ENCODE measurements at regions not wholly inside any gene's neighbourhood (a gene's known extent, or its start where the extent isn't known, plus 50 kb on each side); places are given as distances from the start of the nearest gene placed in this dataset.

- Histone ChIP-seq H3K27ac (ENCODE audit: low read length) (no peak overlapping the region), H3K36me3 (ENCODE audit: insufficient read depth, low read length) (no peaks in the 10 kb centered on the region), H3K27me3 (ENCODE audit: low read length) (no peaks in the 10 kb centered on the region), H3K4me1 (ENCODE audit: low read length) (no peaks in the 10 kb centered on the region), H2AFZ (ENCODE audit: low read length) (no peak overlapping the region), H3K9me3 (ENCODE audit: low read length) (no peaks in the 10 kb centered on the region), H4K20me1 (ENCODE audit: insufficient read depth, low read depth, low read length) (no peaks in the 10 kb centered on the region), H3K79me2 (ENCODE audit: low read length) (no peaks in the 10 kb centered on the region), H3K9me2 (replicated peaks; ENCODE audit: insufficient read depth, low read length) (no peaks in the 10 kb centered on the region), H3K4me3 (ENCODE audit: low read length) (no peak overlapping the region), H3K9ac (ENCODE audit: low read length) (no peak overlapping the region), H3K4me2 (ENCODE audit: low read depth, low read length, poor library complexity, severe bottlenecking) (no peak overlapping the region)
- no peak for DNase-seq
Observed at GRCh38 chrX:9318766-9319165, 146.1 kb upstream of the TBL1X start.

GRCh38 chrX:9320940-9321339, 143.9 kb upstream of the TBL1X start:
- DNase-seq = no peak
- no peaks in the 10 kb centered on the region for H3K4me1 ChIP-seq (ENCODE audit: low read length)
- H3K27ac ChIP-seq (ENCODE audit: low read length) = no peak overlapping the region
- H3K4me2 ChIP-seq (ENCODE audit: low read depth, low read length, poor library complexity, severe bottlenecking) = no peak overlapping the region
- no peaks in the 10 kb centered on the region for H4K20me1 ChIP-seq (ENCODE audit: insufficient read depth, low read depth, low read length)
- no peaks in the 10 kb centered on the region for H3K27me3 ChIP-seq (ENCODE audit: low read length)
- H3K4me3 ChIP-seq (ENCODE audit: low read length) = no peak overlapping the region
- H2AFZ ChIP-seq (ENCODE audit: low read length) = no peak overlapping the region
- H3K9me2 ChIP-seq (replicated peaks; ENCODE audit: insufficient read depth, low read length) = no peaks in the 10 kb centered on the region
- no peaks in the 10 kb centered on the region for H3K79me2 ChIP-seq (ENCODE audit: low read length)
- H3K36me3 ChIP-seq (ENCODE audit: insufficient read depth, low read length) = no peaks in the 10 kb centered on the region
- no peaks in the 10 kb centered on the region for H3K9me3 ChIP-seq (ENCODE audit: low read length)
- H3K9ac ChIP-seq (ENCODE audit: low read length) = no peak overlapping the region

DNA sequence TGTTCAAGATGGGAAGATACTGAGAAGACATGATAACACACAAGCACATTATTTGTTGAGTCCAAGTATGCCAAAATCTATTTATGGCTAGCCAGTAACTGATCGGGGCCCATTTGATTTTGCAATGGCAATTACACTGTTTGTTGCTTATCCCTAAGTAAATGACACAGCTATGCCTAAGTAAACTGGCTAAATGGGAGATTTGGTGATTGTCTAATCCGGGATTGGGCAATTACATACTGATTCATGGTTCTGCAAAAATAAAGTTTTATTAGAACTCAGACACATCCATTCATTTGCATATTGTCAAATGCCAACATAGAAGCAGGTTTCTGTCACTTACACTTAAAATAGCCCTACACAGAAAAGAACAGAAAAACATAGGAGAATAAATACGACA, 140.2 kb upstream of the TBL1X start:
- no peaks in the 10 kb centered on the region for H3K79me2 ChIP-seq (ENCODE audit: low read length)
- no peak overlapping the region for H3K4me3 ChIP-seq (ENCODE audit: low read length)
- H3K27ac ChIP-seq (ENCODE audit: low read length) = no peak overlapping the region
- H3K4me2 ChIP-seq (ENCODE audit: low read depth, low read length, poor library complexity, severe bottlenecking) = no peak overlapping the region
- DNase-seq = no peak
- no peaks in the 10 kb centered on the region for H4K20me1 ChIP-seq (ENCODE audit: insufficient read depth, low read depth, low read length)
- no peaks in the 10 kb centered on the region for H3K9me3 ChIP-seq (ENCODE audit: low read length)
- no peaks in the 10 kb centered on the region for H3K36me3 ChIP-seq (ENCODE audit: insufficient read depth, low read length)
- H3K9me2 ChIP-seq (replicated peaks; ENCODE audit: insufficient read depth, low read length) = no peaks in the 10 kb centered on the region
- H3K9ac ChIP-seq (ENCODE audit: low read length) = no peak overlapping the region
- no peaks in the 10 kb centered on the region for H3K4me1 ChIP-seq (ENCODE audit: low read length)
- H2AFZ ChIP-seq (ENCODE audit: low read length) = no peak overlapping the region
- H3K27me3 ChIP-seq (ENCODE audit: low read length) = no peaks in the 10 kb centered on the region

DNA sequence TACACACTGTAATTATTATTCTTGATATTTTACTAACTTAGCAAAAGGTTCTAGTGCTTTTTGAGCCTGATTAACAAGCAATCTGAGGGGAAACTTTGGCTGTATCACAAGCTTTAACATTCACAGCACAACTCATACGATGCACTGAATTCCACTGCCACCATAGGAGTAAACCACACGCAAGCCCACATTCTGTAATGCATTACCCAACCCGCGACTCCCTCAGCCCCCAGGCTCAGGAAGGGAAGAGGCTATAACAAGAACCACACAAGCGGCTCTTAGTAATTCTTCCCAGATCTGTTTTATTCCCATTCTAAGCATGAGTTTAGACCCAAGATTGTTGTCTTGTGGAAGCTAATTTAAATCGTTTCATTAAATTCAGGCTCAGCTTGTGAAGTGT, 138.5 kb upstream of the TBL1X start:
- DNase-seq = no peak
- Histone ChIP-seq H3K9ac (ENCODE audit: low read length) (no peak overlapping the region), H3K9me2 (replicated peaks; ENCODE audit: insufficient read depth, low read length) (no peaks in the 10 kb centered on the region), H3K4me1 (ENCODE audit: low read length) (no peaks in the 10 kb centered on the region), H3K4me3 (ENCODE audit: low read length) (no peak overlapping the region), H3K79me2 (ENCODE audit: low read length) (no peaks in the 10 kb centered on the region), H2AFZ (ENCODE audit: low read length) (no peak overlapping the region), H3K36me3 (ENCODE audit: insufficient read depth, low read length) (no peaks in the 10 kb centered on the region), H3K9me3 (ENCODE audit: low read length) (no peaks in the 10 kb centered on the region), H3K27ac (ENCODE audit: low read length) (no peak overlapping the region), H3K4me2 (ENCODE audit: low read depth, low read length, poor library complexity, severe bottlenecking) (no peak overlapping the region), H4K20me1 (ENCODE audit: insufficient read depth, low read depth, low read length) (no peaks in the 10 kb centered on the region), H3K27me3 (ENCODE audit: low read length) (no peaks in the 10 kb centered on the region)

DNA sequence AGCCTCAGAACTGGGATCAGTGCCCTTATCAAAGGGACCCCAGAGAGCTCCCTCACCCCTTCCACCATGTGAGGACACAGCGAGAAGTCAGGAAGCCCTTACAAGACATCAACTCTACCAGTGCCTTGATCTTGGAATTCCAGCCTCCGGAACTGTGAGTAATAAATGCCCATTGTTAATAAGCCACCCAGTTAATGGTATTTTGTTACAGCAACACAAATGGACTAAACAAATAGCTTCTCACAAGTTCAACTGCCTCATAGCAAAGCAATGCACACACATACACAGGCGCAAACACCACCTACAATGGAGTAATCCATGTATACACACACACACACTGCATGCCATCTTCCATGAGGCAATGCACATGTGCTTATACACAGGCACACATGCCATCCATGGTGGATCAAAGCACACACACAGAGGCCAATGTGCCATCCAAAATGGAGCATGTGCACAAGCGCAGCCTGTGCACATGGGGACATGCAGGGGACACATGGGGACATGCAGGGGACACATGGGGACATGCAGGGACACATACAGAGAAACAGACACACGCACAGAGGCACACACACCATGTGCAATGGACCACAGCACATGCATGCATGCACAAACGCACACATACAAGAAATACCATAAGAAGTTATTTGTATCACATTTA, 137.6 kb upstream of the TBL1X start:
- Histone ChIP-seq H3K9me3 (ENCODE audit: low read length) (no peaks in the 10 kb centered on the region), H3K4me2 (ENCODE audit: low read depth, low read length, poor library complexity, severe bottlenecking) (no peak overlapping the region), H2AFZ (ENCODE audit: low read length) (no peak overlapping the region), H3K9ac (ENCODE audit: low read length) (no peak overlapping the region), H3K4me1 (ENCODE audit: low read length) (no peaks in the 10 kb centered on the region), H3K27me3 (ENCODE audit: low read length) (no peaks in the 10 kb centered on the region), H3K27ac (ENCODE audit: low read length) (no peak overlapping the region), H3K79me2 (ENCODE audit: low read length) (no peaks in the 10 kb centered on the region), H3K9me2 (replicated peaks; ENCODE audit: insufficient read depth, low read length) (no peaks in the 10 kb centered on the region), H3K36me3 (ENCODE audit: insufficient read depth, low read length) (no peaks in the 10 kb centered on the region), H4K20me1 (ENCODE audit: insufficient read depth, low read depth, low read length) (no peaks in the 10 kb centered on the region), H3K4me3 (ENCODE audit: low read length) (no peak overlapping the region)
- no peak for DNase-seq

- Histone ChIP-seq H3K9me2 (replicated peaks; ENCODE audit: insufficient read depth, low read length) (no peaks in the 10 kb centered on the region), H4K20me1 (ENCODE audit: insufficient read depth, low read depth, low read length) (no peaks in the 10 kb centered on the region), H3K4me1 (ENCODE audit: low read length) (no peaks in the 10 kb centered on the region), H3K79me2 (ENCODE audit: low read length) (no peaks in the 10 kb centered on the region), H3K9ac (ENCODE audit: low read length) (no peak overlapping the region), H3K27ac (ENCODE audit: low read length) (no peak overlapping the region), H3K4me3 (ENCODE audit: low read length) (no peak overlapping the region), H3K4me2 (ENCODE audit: low read depth, low read length, poor library complexity, severe bottlenecking) (no peak overlapping the region), H2AFZ (ENCODE audit: low read length) (no peak overlapping the region), H3K27me3 (ENCODE audit: low read length) (no peaks in the 10 kb centered on the region), H3K9me3 (ENCODE audit: low read length) (no peaks in the 10 kb centered on the region), H3K36me3 (ENCODE audit: insufficient read depth, low read length) (no peaks in the 10 kb centered on the region)
- no peak for DNase-seq
Observed at GRCh38 chrX:9327747-9328145, 137.1 kb upstream of the TBL1X start.

DNA sequence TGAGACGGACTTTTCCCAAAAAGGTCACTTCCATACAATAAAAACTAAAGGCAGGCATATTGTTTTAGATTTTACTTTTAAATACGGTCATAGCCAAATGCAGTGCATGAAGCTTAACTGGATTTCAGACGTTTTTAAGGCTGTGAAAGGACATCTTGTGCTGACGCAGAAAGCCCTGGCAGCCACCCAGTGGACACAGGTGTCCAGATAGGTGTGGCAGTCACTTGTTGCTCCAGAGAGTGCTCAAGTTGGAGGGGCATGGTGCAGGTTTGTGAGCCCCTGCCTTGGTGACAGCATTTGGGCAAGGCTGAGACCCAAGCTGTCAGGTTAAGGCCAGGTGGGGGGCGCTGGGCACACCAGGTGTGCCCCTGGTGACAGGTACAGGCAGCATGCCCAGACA, 135.8 kb upstream of the TBL1X start:
- H3K27me3 ChIP-seq (ENCODE audit: low read length) = no peaks in the 10 kb centered on the region
- no peaks in the 10 kb centered on the region for H3K36me3 ChIP-seq (ENCODE audit: insufficient read depth, low read length)
- no peaks in the 10 kb centered on the region for H3K9me2 ChIP-seq (replicated peaks; ENCODE audit: insufficient read depth, low read length)

DNA sequence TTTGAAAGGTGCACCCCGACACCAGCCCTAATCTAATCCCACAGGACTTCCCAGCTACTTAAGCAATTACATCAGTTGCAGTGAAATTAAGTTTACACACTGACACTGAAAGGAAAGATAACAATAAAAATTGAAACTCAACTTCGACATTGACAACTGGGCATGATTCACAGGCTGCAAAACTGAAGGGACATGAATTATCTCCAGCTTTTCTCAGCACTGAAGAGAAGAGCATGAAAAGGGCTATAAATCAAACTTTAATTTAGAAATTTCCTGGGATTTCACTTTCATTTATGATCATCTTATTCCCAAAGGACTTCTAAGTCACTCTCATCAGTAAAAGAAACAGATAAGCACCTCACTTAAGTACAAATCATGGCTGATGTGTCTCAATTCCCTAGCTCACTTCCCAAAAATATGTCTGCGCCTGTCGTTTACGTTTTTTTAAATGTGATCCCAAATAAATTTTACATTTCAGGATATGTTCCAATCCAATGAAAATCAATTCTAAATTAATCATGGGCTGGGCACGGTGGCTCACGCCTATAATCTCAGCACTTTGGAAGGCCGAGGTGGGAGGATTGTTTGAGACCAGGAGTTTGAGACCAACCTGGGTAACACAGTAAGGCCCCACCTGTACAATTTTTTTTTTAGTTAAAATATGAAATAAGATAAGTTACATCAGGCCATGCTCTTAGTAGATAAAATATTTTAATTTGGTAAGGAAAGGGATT, 134.4 kb upstream of the TBL1X start:
- Histone ChIP-seq H3K27me3 (ENCODE audit: low read length) (no peaks in the 10 kb centered on the region), H4K20me1 (ENCODE audit: insufficient read depth, low read depth, low read length) (no peaks in the 10 kb centered on the region), H3K9me2 (replicated peaks; ENCODE audit: insufficient read depth, low read length) (no peaks in the 10 kb centered on the region), H3K4me1 (ENCODE audit: low read length) (no peaks in the 10 kb centered on the region), H3K4me2 (ENCODE audit: low read depth, low read length, poor library complexity, severe bottlenecking) (no peak overlapping the region), H3K36me3 (ENCODE audit: insufficient read depth, low read length) (no peaks in the 10 kb centered on the region), H3K4me3 (ENCODE audit: low read length) (no peak overlapping the region), H3K9me3 (ENCODE audit: low read length) (no peaks in the 10 kb centered on the region), H3K9ac (ENCODE audit: low read length) (no peak overlapping the region), H3K27ac (ENCODE audit: low read length) (no peak overlapping the region), H3K79me2 (ENCODE audit: low read length) (no peaks in the 10 kb centered on the region), H2AFZ (ENCODE audit: low read length) (no peak overlapping the region)
- DNase-seq = no peak

More for the DNA sequence above, 135.8 kb upstream of the TBL1X start:
- Histone ChIP-seq H3K4me3 (ENCODE audit: low read length) (no peak overlapping the region), H3K9ac (ENCODE audit: low read length) (no peak overlapping the region), H3K4me1 (ENCODE audit: low read length) (no peaks in the 10 kb centered on the region), H3K9me3 (ENCODE audit: low read length) (no peaks in the 10 kb centered on the region), H3K4me2 (ENCODE audit: low read depth, low read length, poor library complexity, severe bottlenecking) (no peak overlapping the region), H3K79me2 (ENCODE audit: low read length) (no peaks in the 10 kb centered on the region), H3K27ac (ENCODE audit: low read length) (no peak overlapping the region), H4K20me1 (ENCODE audit: insufficient read depth, low read depth, low read length) (no peaks in the 10 kb centered on the region), H2AFZ (ENCODE audit: low read length) (no peak overlapping the region)
- DNase-seq = no peak
